HepG2 (cell line): ENCODE measurements at regions not wholly inside any gene's neighbourhood (a gene's known extent, or its start where the extent isn't known, plus 50 kb on each side); places are given as distances from the start of the nearest gene placed in this dataset.

Source experiments
- CC2D1A ChIP-seq: sonication (generic); formaldehyde crosslinking; IDR thresholded peaks from 2 replicates; pipeline ENCODE4 v1.8.1; 2023; ENCODE audit warnings: mild to moderate bottlenecking, missing genetic modification reagents
- GATAD1 ChIP-seq: IDR thresholded peaks from 2 replicates; pipeline ENCODE4 v1.6.1; 2016; ENCODE audit warnings: missing genetic modification reagents, missing compliant biosample characterization
- HMGXB4 ChIP-seq, 2 experiments: sonication (generic) in 1 of 2; formaldehyde crosslinking in 1 of 2; IDR thresholded peaks; 2 replicates each; pipeline versions ENCODE4 v1.4.0 to v1.6.1; 2018 to 2020; ENCODE audit warnings: missing genetic modification reagents in 2 of 2, borderline replicate concordance in 1 of 2, low read depth in 1 of 2, mild to moderate bottlenecking in 1 of 2, missing biosample characterization in 1 of 2
- POLR2A ChIP-seq, 2 experiments: IDR thresholded peaks; 2 replicates each; pipeline ENCODE4 v1.6.1; 2011; ENCODE audit warnings: low read depth in 2 of 2, low read length in 2 of 2, mild to moderate bottlenecking in 1 of 2, moderate library complexity in 1 of 2; ENCODE audit not compliant: insufficient read depth in 1 of 2
- POLR2AphosphoS2 ChIP-seq: IDR thresholded peaks from 2 replicates; pipeline ENCODE4 v1.6.1; 2011; ENCODE audit warnings: low read depth, low read length, improper control_type of control experiment
- TGIF2 ChIP-seq: IDR thresholded peaks from 2 replicates; pipeline ENCODE4 v1.6.1; 2016; ENCODE audit warnings: control low read depth, missing compliant biosample characterization
- YY1 ChIP-seq: IDR thresholded peaks from 2 replicates; pipeline ENCODE4 v1.6.1; 2011; ENCODE audit warnings: low read length, low read depth, moderate library complexity, mild to moderate bottlenecking; ENCODE audit not compliant: insufficient read depth, insufficient replicate concordance

- TF ChIP-seq CC2D1A (CRISPR knock-in tag) (no peak), POLR2AphosphoS2 (no peak), TGIF2 (CRISPR knock-in tag) (no peak), POLR2A (IDR thresholded peaks at IDR 0.05; ENCODE audit: insufficient read depth in 1 of 2, low read depth in 2 of 2, low read length in 2 of 2) (no peak), YY1 (no peak), GATAD1 (CRISPR knock-in tag) (no peak), HMGXB4 (CRISPR knock-in tag; IDR thresholded peaks at IDR 0.05; ENCODE audit: borderline replicate concordance in 1 of 2, low read depth in 1 of 2) (no peak)
These were observed 52.9 kb upstream of the GLS start for GRCh38 chr2:190827720-190828119.
